Activated CD8-positive, alpha-beta T cell treated with anti-CD3 and anti-CD28 coated beads for 36 hours (primary cell): ENCODE measurements at regions not wholly inside any gene's neighbourhood (a gene's known extent, or its start where the extent isn't known, plus 50 kb on each side); places are given as distances from the start of the nearest gene placed in this dataset.

Experiments used
- ATAC-seq: fragments of 200-7000 bp; cut with Tn5 transposase; one replicate; pipeline ENCODE4 v1.10.0; 2021; ENCODE audit warnings: mild to moderate bottlenecking, moderate library complexity
- CTCF ChIA-PET: fragments of 350-600 bp; sonication (Branson Sonifier 250); formaldehyde crosslinking; loops from one replicate; lab custom pipeline; 2021; ENCODE audit warnings: antibody characterized with exemption; lab: Charles Lee
- POLR2A ChIA-PET: fragments of 350-600 bp; sonication (Branson Sonifier 250); formaldehyde crosslinking; loops from one replicate; lab custom pipeline; 2021; ENCODE audit warnings: antibody characterized with exemption; lab: Charles Lee
- DNase-seq: peaks from one replicate; pipeline ENCODE4 v3.0.0-alpha.2; 2020
- H3K27ac Mint-ChIP-seq: one replicate; pipeline ENCODE4 v1.8.0; 2021; ENCODE audit warnings: mild to moderate bottlenecking, mixed read lengths
- H3K27me3 Mint-ChIP-seq: one replicate; pipeline ENCODE4 v1.8.0; 2021; ENCODE audit warnings: mixed read lengths
- H3K36me3 Mint-ChIP-seq: one replicate; pipeline ENCODE4 v1.8.0; 2021; ENCODE audit warnings: low read depth, mixed read lengths
- H3K4me1 Mint-ChIP-seq: one replicate; pipeline ENCODE4 v1.8.0; 2021; ENCODE audit warnings: low read depth, mixed read lengths
- H3K4me3 Mint-ChIP-seq: one replicate; pipeline ENCODE4 v1.8.0; 2021; ENCODE audit warnings: mild to moderate bottlenecking, moderate library complexity, mixed read lengths
- H3K9me3 Mint-ChIP-seq: one replicate; pipeline ENCODE4 v1.8.0; 2021; ENCODE audit warnings: mixed read lengths
- intact Hi-C: fragments of 100-400 bp; cut with micrococcal nuclease; formaldehyde crosslinking; loops from one replicate; pipeline ENCODE4 v1.10.0; 2022
- TF ChIP-seq, protein P1 (sequence below): fragments of 200-600 bp; IDR thresholded peaks from one replicate; pipeline ENCODE4 v1.8.0; 2022; ENCODE audit warnings: antibody characterized with exemption, mild to moderate bottlenecking

DNA sequence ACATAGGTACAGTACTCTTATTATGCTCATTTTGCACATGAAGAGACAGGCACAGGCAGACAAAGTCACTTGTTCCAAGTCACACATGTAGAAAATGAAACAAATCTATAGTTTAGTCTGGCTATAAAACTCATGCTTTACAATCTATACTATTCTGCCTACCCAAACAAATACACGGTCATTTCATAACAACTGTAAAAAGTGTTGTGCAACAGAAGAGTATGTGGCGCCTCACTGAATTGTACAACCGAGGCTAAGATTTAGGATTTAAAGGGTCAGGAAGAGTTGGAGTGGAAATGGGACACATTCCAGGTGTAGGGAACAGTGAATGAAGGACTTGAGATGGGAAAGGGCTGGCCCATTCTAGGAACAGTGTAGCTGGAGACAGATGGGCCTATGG is 82.9 kb upstream of the TRIO start:
- no peak for ATAC-seq
- Mint-ChIP-seq H3K9me3 (no peaks in the 10 kb centered on the region), H3K27me3 (peaks cover 2% of the 10 kb centered on the region)

DNA sequence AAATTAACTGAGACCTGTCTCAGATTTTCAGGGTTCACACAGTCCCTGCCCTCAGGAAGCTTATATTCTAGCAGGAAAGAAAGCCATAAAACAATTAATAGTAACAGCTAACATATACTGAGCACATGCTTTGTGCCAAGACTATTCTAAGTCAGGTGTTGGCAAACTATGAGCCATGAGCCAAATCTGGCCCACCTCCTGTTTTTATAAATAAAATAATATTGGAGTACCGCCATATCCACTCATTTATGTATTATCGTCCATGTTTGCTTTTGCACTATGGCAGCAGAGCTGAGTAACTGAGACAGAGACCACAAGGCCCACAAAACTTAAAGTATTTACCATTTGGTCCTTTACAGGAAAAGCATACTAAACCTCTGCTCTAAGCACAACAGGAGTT is 83.3 kb upstream of the TRIO start:
- no peaks in the 10 kb centered on the region for H3K9me3 Mint-ChIP-seq

More for the DNA sequence above, 82.9 kb upstream of the TRIO start:
- ChIA-PET POLR2A (no interaction called here), CTCF (no interaction called here)
- intact Hi-C loops: no loop called here
- no peaks in the 10 kb centered on the region for H3K4me1 Mint-ChIP-seq
- DNase-seq: no peak
- no peaks in the 10 kb centered on the region for H3K36me3 Mint-ChIP-seq
- H3K4me3 Mint-ChIP-seq: no peak overlapping the region
- H3K27ac Mint-ChIP-seq: no peak overlapping the region
- TF ChIP-seq, protein P1, sequence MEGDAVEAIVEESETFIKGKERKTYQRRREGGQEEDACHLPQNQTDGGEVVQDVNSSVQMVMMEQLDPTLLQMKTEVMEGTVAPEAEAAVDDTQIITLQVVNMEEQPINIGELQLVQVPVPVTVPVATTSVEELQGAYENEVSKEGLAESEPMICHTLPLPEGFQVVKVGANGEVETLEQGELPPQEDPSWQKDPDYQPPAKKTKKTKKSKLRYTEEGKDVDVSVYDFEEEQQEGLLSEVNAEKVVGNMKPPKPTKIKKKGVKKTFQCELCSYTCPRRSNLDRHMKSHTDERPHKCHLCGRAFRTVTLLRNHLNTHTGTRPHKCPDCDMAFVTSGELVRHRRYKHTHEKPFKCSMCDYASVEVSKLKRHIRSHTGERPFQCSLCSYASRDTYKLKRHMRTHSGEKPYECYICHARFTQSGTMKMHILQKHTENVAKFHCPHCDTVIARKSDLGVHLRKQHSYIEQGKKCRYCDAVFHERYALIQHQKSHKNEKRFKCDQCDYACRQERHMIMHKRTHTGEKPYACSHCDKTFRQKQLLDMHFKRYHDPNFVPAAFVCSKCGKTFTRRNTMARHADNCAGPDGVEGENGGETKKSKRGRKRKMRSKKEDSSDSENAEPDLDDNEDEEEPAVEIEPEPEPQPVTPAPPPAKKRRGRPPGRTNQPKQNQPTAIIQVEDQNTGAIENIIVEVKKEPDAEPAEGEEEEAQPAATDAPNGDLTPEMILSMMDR: no peak

DNA sequence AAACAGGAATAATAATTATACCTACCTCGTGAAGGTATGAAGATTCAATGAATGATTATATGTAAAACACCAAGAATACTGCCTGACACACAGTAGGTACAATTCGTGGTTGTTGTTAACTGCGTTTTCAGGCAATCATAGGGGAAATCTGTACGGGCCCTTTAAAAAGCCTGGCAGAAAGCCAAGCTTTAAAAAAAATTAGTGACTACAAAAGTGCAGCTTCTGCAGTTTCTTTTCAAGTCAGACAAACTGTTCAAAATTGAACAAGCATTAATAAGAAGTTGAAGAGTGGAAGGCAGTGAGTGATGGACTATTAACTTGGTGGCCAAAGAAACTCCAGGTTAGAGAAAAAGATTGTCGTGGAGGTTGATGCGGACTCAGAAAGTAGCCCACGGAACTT is 85.9 kb upstream of the TRIO start:
- ATAC-seq: no peak
- intact Hi-C loops: no loop called here
- no peak overlapping the region for H3K4me3 Mint-ChIP-seq
- no peak for DNase-seq
- H3K27ac Mint-ChIP-seq: no peak overlapping the region
- ChIA-PET CTCF (no interaction called here), POLR2A (no interaction called here)
- H3K9me3 Mint-ChIP-seq: no peaks in the 10 kb centered on the region
- H3K36me3 Mint-ChIP-seq: no peaks in the 10 kb centered on the region
- H3K27me3 Mint-ChIP-seq: no peaks in the 10 kb centered on the region
- H3K4me1 Mint-ChIP-seq: no peaks in the 10 kb centered on the region
- TF ChIP-seq, protein P1: no peak

More for the DNA sequence above, 83.3 kb upstream of the TRIO start:
- ATAC-seq (no peak), DNase-seq (no peak)
- ChIA-PET CTCF (no interaction called here), POLR2A (no interaction called here)
- TF ChIP-seq, protein P1: no peak
- Mint-ChIP-seq H3K4me3 (no peak overlapping the region), H3K27me3 (peaks cover 2% of the 10 kb centered on the region), H3K27ac (no peak overlapping the region), H3K36me3 (no peaks in the 10 kb centered on the region), H3K4me1 (no peaks in the 10 kb centered on the region)
- intact Hi-C loops: no loop called here

DNA sequence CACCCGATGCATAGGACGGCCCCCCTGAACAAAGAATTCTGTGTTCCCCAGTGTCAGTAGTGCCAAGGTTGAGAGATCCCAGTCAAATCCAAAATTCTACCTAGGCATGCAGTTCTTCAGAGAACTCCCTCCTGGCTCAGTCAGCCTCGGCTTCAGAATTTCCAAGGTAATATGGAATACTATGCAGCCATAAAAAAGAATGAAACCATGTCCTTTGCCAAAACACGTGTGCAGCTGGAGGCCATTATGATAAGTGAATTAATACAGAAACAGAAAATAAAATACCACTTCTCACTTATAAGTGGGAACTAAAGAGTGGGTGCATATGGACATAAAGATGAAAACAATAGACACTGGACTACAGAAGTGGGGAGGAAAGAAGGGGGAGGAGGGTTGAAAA is 87.1 kb upstream of the TRIO start:
- intact Hi-C loops: no loop called here
- Mint-ChIP-seq H3K27me3 (no peaks in the 10 kb centered on the region), H3K4me1 (no peaks in the 10 kb centered on the region), H3K27ac (no peak overlapping the region), H3K9me3 (no peaks in the 10 kb centered on the region), H3K36me3 (no peaks in the 10 kb centered on the region), H3K4me3 (no peak overlapping the region)
- DNase-seq (no peak), ATAC-seq (no peak)
- ChIA-PET POLR2A (no interaction called here), CTCF (no interaction called here)
- TF ChIP-seq, protein P1: no peak

DNA sequence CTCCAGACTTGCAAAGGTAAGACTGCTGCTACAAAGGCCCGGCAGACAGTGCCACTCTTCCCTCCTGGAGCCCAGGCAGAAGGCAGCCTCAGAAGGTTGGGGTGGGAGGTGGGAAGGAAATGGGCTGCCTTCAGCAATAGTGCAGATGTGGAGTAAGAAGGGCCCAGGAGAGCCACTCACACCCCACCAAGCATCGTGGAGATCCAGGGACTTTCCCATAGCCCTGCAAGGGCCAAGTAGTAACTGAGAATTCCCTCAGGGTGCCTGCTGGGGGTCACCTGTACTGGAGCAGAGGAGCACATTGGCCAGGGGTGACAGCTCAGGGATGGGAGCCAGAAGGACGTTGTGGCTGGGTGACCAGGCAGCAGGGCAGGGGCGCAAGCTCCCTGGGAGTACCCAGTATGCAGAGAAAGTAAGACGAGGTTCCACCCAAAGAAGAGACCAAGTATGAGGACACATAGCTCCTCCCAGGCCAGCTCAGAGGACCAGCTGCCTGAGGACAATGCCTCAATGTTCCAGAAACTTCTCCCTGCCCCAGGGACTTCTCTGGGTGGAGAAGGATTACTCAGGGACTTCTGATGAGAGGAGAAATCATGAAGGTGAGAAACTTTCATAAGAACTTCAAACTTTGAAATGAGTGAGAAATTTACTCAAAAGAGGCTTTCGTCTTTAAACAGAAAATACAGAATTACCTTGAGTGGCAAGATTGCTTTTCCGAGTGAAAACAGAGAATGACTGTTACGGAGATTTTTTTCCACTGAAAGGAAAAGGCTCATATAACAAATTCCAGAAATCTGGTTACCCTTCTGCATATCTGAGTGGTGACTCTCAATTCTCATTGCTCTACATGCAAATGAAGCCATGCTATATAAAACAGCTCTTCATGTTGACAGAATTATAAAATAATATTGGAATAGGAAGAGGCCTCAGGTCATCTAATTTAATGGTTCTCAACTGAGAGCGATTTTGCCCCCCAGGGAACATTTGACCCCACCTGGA is 87.9 kb upstream of the TRIO start:
- H3K4me1 Mint-ChIP-seq: no peaks in the 10 kb centered on the region
- intact Hi-C loops: no loop called here
- TF ChIP-seq, protein P1: no peak
- H3K36me3 Mint-ChIP-seq: no peaks in the 10 kb centered on the region
- H3K9me3 Mint-ChIP-seq: no peaks in the 10 kb centered on the region
- H3K27ac Mint-ChIP-seq: no peak overlapping the region
- no peaks in the 10 kb centered on the region for H3K27me3 Mint-ChIP-seq
- ChIA-PET POLR2A (no interaction called here), CTCF (no interaction called here)
- ATAC-seq (no peak), DNase-seq (no peak)
- no peak overlapping the region for H3K4me3 Mint-ChIP-seq
